ENCODE measurements at regions not wholly inside any gene's neighbourhood (a gene's known extent, or its start where the extent isn't known, plus 50 kb on each side); places are given as distances from the start of the nearest gene placed in this dataset.

GRCh38 chr20:10922941-10923340, 249.1 kb upstream of the JAG1 start:
- Histone ChIP-seq H4K20me1 (ENCODE audit: insufficient read depth, low read length) (no peaks in the 10 kb centered on the region), H3F3A (ENCODE audit: insufficient read depth, low read length) (no peaks in the 10 kb centered on the region), H3K27ac (ENCODE audit: low read length) (no peak overlapping the region), H3K9ac (ENCODE audit: low read length) (no peak overlapping the region), H3K9me2 (replicated peaks; ENCODE audit: insufficient read depth, low read length) (no peaks in the 10 kb centered on the region), H3K4me3 (ENCODE audit: low read length) (no peak overlapping the region), H3K4me2 (ENCODE audit: low read depth, low read length) (no peak overlapping the region), H2AFZ (ENCODE audit: low read length) (no peak overlapping the region), H3K79me2 (ENCODE audit: low read length) (no peaks in the 10 kb centered on the region), H3K27me3 (replicated peaks; ENCODE audit: insufficient read depth, low read length) (no peaks in the 10 kb centered on the region), H3K4me1 (ENCODE audit: low read length) (no peaks in the 10 kb centered on the region), H3K36me3 (replicated peaks; ENCODE audit: insufficient read depth, low read length) (no peaks in the 10 kb centered on the region), H3K9me3 (replicated peaks; ENCODE audit: insufficient read depth, low read length) (no peaks in the 10 kb centered on the region)
- DNase-seq, result no peak
- TF ChIP-seq CTCF (IDR thresholded peaks at IDR 0.05; ENCODE audit: low read length) (no peak), EZH2 (optimal IDR thresholded peaks at IDR 0.05; ENCODE audit: low read depth, low read length) (no peak), EZH2phosphoT487 (IDR thresholded peaks at IDR 0.05; ENCODE audit: low read length) (no peak)

- no peak overlapping the region for H3K4me2 ChIP-seq (ENCODE audit: low read depth, low read length)
- H3F3A ChIP-seq (ENCODE audit: insufficient read depth, low read length), result no peaks in the 10 kb centered on the region
- no peak for DNase-seq
- TF ChIP-seq EZH2phosphoT487 (IDR thresholded peaks at IDR 0.05; ENCODE audit: low read length), result no peak
- H3K79me2 ChIP-seq (ENCODE audit: low read length), result no peaks in the 10 kb centered on the region
- H3K36me3 ChIP-seq (replicated peaks; ENCODE audit: insufficient read depth, low read length), result no peaks in the 10 kb centered on the region
- no peaks in the 10 kb centered on the region for H4K20me1 ChIP-seq (ENCODE audit: insufficient read depth, low read length)
- no peak overlapping the region for H2AFZ ChIP-seq (ENCODE audit: low read length)
- no peak overlapping the region for H3K9ac ChIP-seq (ENCODE audit: low read length)
- H3K9me2 ChIP-seq (replicated peaks; ENCODE audit: insufficient read depth, low read length), result no peaks in the 10 kb centered on the region
- H3K4me3 ChIP-seq (ENCODE audit: low read length), result no peak overlapping the region
- no peaks in the 10 kb centered on the region for H3K27me3 ChIP-seq (replicated peaks; ENCODE audit: insufficient read depth, low read length)
- H3K4me1 ChIP-seq (ENCODE audit: low read length), result no peaks in the 10 kb centered on the region
- no peaks in the 10 kb centered on the region for H3K9me3 ChIP-seq (replicated peaks; ENCODE audit: insufficient read depth, low read length)
- H3K27ac ChIP-seq (ENCODE audit: low read length), result no peak overlapping the region
Measured at GRCh38 chr20:10924644-10925201, 250.9 kb upstream of the JAG1 start.

GRCh38 chr20:10925767-10926166, 252.0 kb upstream of the JAG1 start:
- H3K27ac ChIP-seq (ENCODE audit: low read length), result no peak overlapping the region
- H3K36me3 ChIP-seq (replicated peaks; ENCODE audit: insufficient read depth, low read length), result no peaks in the 10 kb centered on the region
- TF ChIP-seq EZH2 (optimal IDR thresholded peaks at IDR 0.05; ENCODE audit: low read depth, low read length), result no peak
- no peak for TF ChIP-seq EZH2phosphoT487 (IDR thresholded peaks at IDR 0.05; ENCODE audit: low read length)
- TF ChIP-seq CTCF (IDR thresholded peaks at IDR 0.05; ENCODE audit: low read length), result no peak
- no peaks in the 10 kb centered on the region for H3F3A ChIP-seq (ENCODE audit: insufficient read depth, low read length)
- H3K27me3 ChIP-seq (replicated peaks; ENCODE audit: insufficient read depth, low read length), result no peaks in the 10 kb centered on the region
- no peak overlapping the region for H3K4me2 ChIP-seq (ENCODE audit: low read depth, low read length)
- H3K9ac ChIP-seq (ENCODE audit: low read length), result no peak overlapping the region
- no peak overlapping the region for H3K4me3 ChIP-seq (ENCODE audit: low read length)
- H4K20me1 ChIP-seq (ENCODE audit: insufficient read depth, low read length), result no peaks in the 10 kb centered on the region
- no peak overlapping the region for H2AFZ ChIP-seq (ENCODE audit: low read length)
- H3K9me3 ChIP-seq (replicated peaks; ENCODE audit: insufficient read depth, low read length), result no peaks in the 10 kb centered on the region
- no peaks in the 10 kb centered on the region for H3K79me2 ChIP-seq (ENCODE audit: low read length)
- no peaks in the 10 kb centered on the region for H3K4me1 ChIP-seq (ENCODE audit: low read length)
- H3K9me2 ChIP-seq (replicated peaks; ENCODE audit: insufficient read depth, low read length), result no peaks in the 10 kb centered on the region
- no peak for DNase-seq

GRCh38 chr20:10927011-10927583, 253.3 kb upstream of the JAG1 start:
- no peaks in the 10 kb centered on the region for H3K79me2 ChIP-seq (ENCODE audit: low read length)
- no peaks in the 10 kb centered on the region for H3F3A ChIP-seq (ENCODE audit: insufficient read depth, low read length)
- no peaks in the 10 kb centered on the region for H3K9me2 ChIP-seq (replicated peaks; ENCODE audit: insufficient read depth, low read length)
- no peaks in the 10 kb centered on the region for H4K20me1 ChIP-seq (ENCODE audit: insufficient read depth, low read length)
- H3K27ac ChIP-seq (ENCODE audit: low read length), result no peak overlapping the region
- H2AFZ ChIP-seq (ENCODE audit: low read length), result no peak overlapping the region
- H3K9me3 ChIP-seq (replicated peaks; ENCODE audit: insufficient read depth, low read length), result no peaks in the 10 kb centered on the region
- H3K4me2 ChIP-seq (ENCODE audit: low read depth, low read length), result no peak overlapping the region
- H3K9ac ChIP-seq (ENCODE audit: low read length), result no peak overlapping the region
- H3K36me3 ChIP-seq (replicated peaks; ENCODE audit: insufficient read depth, low read length), result no peaks in the 10 kb centered on the region
- no peak for DNase-seq
- no peak overlapping the region for H3K4me3 ChIP-seq (ENCODE audit: low read length)
- H3K4me1 ChIP-seq (ENCODE audit: low read length), result no peaks in the 10 kb centered on the region
- H3K27me3 ChIP-seq (replicated peaks; ENCODE audit: insufficient read depth, low read length), result no peaks in the 10 kb centered on the region
- no peak for TF ChIP-seq EZH2phosphoT487 (IDR thresholded peaks at IDR 0.05; ENCODE audit: low read length)
- TF ChIP-seq CTCF (IDR thresholded peaks at IDR 0.05; ENCODE audit: low read length), result no peak
- TF ChIP-seq EZH2 (optimal IDR thresholded peaks at IDR 0.05; ENCODE audit: low read depth, low read length), result no peak
